ENCODE measurements at regions not wholly inside any gene's neighbourhood (a gene's known extent, or its start where the extent isn't known, plus 50 kb on each side); places are given as distances from the start of the nearest gene placed in this dataset.
"Not testable (repeated sequence)": the region's sequence is repeated elsewhere in the genome, so short reads cannot be mapped to it uniquely, and the experiment has no call there.

- DNase-seq: no peak
These were observed 112.3 kb upstream of the SETBP1 start for GRCh38 chr18:44568342-44568741.

GRCh38 chr18:44568986-44569385, 111.7 kb upstream of the SETBP1 start:
- DNase-seq: no peak

GRCh38 chr18:44569391-44570055, 111.2 kb upstream of the SETBP1 start:
- no peak for DNase-seq

- DNase-seq: peak; percentile 6 to 16
These were observed 101.5 kb upstream of the SETBP1 start for GRCh38 chr18:44579028-44579702.

- no peak for DNase-seq
These were observed 100.9 kb upstream of the SETBP1 start for GRCh38 chr18:44579745-44580144.

- DNase-seq: no peak
These were observed 100.5 kb upstream of the SETBP1 start for GRCh38 chr18:44580159-44580558.

GRCh38 chr18:44580782-44581181, 99.9 kb upstream of the SETBP1 start:
- not testable (repeated sequence) for DNase-seq

- no peak for DNase-seq
These were observed 98.2 kb upstream of the SETBP1 start for GRCh38 chr18:44582456-44582855.

GRCh38 chr18:44584900-44585299, 95.8 kb upstream of the SETBP1 start:
- DNase-seq: no peak

GRCh38 chr18:44586782-44587524, 93.7 kb upstream of the SETBP1 start:
- DNase-seq: no peak

GRCh38 chr18:44588508-44588907, 92.2 kb upstream of the SETBP1 start:
- DNase-seq: no peak

- DNase-seq: no peak
These were observed 90.9 kb upstream of the SETBP1 start for GRCh38 chr18:44589693-44590355.

- no peak for DNase-seq
These were observed 89.6 kb upstream of the SETBP1 start for GRCh38 chr18:44590956-44591670.

- DNase-seq: no peak
These were observed 88.0 kb upstream of the SETBP1 start for GRCh38 chr18:44592639-44593038.

GRCh38 chr18:44594799-44595467, 85.8 kb upstream of the SETBP1 start:
- no peak for DNase-seq

GRCh38 chr18:44597797-44598196, 82.9 kb upstream of the SETBP1 start:
- DNase-seq: no peak

GRCh38 chr18:44598514-44598913, 82.2 kb upstream of the SETBP1 start:
- no peak for DNase-seq

- DNase-seq: no peak
These were observed 81.3 kb upstream of the SETBP1 start for GRCh38 chr18:44599412-44599811.

GRCh38 chr18:44601447-44601846, 79.2 kb upstream of the SETBP1 start:
- no peak for DNase-seq

GRCh38 chr18:44602380-44602779, 78.3 kb upstream of the SETBP1 start:
- DNase-seq: no peak

GRCh38 chr18:44602845-44603244, 77.8 kb upstream of the SETBP1 start:
- no peak for DNase-seq
